ENCODE measurements at regions not wholly inside any gene's neighbourhood (a gene's known extent, or its start where the extent isn't known, plus 50 kb on each side); places are given as distances from the start of the nearest gene placed in this dataset.

DNA sequence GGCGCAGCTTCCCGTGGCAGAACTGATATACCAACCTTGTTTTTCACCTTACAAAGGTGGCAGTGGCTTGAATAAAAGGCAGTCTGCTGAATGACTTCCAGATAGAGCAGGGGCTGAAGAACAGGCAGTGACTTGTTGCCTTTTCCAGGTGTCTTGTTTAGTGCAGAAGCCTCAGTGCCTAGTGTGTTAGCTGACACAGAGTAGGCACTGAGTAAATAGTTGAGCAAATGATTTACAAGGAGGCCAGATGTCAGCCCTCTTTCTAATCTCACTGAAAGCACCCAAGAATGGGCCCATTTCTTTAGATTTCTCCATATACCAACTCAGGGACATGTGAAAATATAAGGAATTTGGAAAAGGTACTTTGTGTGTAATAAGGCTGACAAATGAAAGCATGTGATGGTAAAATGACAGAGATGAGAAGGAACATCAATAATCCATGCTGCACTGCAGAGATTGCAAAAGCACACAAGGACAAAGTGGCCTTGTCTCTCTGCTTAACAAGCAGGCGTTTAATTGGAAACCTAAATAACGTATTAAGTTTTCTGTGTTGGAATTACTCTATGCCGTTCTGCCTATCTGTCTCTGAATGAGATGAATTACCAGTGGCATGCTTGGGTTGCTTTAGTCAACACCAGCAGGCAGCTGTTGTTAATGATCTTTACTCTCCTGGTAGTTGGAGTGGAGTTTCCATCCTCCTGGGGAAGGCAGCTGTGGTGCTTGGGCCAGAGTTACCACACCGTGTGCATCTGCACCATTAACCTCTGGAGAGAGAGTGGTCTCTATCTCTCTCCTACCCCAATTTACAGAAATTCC is 360.1 kb upstream of the C9orf72 start:
- no peak overlapping the region for H3K4me3 ChIP-seq
- WGBS, result 71% methylated on average over 6 of the region's 6 CpGs
- intact Hi-C loops (cut with DNase I), result no loop called here
- H3K4me1 ChIP-seq, result no peaks in the 10 kb centered on the region
- no peak for DNase-seq (ENCODE audit: extremely low spot score)
- H3K9me3 ChIP-seq, result no peaks in the 10 kb centered on the region
- no peaks in the 10 kb centered on the region for H3K36me3 ChIP-seq
- H3K27me3 ChIP-seq, result no peaks in the 10 kb centered on the region
- no peak overlapping the region for H3K27ac ChIP-seq (replicated peaks in 1 of 4)
- TF ChIP-seq EP300 (IDR thresholded peaks at IDR 0.05) (no peak), POLR2A (IDR thresholded peaks at IDR 0.05; ENCODE audit: low read depth) (no peak), POLR2AphosphoS5 (IDR thresholded peaks at IDR 0.05) (no peak)
- TF ChIP-seq, protein P1, sequence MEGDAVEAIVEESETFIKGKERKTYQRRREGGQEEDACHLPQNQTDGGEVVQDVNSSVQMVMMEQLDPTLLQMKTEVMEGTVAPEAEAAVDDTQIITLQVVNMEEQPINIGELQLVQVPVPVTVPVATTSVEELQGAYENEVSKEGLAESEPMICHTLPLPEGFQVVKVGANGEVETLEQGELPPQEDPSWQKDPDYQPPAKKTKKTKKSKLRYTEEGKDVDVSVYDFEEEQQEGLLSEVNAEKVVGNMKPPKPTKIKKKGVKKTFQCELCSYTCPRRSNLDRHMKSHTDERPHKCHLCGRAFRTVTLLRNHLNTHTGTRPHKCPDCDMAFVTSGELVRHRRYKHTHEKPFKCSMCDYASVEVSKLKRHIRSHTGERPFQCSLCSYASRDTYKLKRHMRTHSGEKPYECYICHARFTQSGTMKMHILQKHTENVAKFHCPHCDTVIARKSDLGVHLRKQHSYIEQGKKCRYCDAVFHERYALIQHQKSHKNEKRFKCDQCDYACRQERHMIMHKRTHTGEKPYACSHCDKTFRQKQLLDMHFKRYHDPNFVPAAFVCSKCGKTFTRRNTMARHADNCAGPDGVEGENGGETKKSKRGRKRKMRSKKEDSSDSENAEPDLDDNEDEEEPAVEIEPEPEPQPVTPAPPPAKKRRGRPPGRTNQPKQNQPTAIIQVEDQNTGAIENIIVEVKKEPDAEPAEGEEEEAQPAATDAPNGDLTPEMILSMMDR (IDR thresholded peaks at IDR 0.05), result no peak

DNA sequence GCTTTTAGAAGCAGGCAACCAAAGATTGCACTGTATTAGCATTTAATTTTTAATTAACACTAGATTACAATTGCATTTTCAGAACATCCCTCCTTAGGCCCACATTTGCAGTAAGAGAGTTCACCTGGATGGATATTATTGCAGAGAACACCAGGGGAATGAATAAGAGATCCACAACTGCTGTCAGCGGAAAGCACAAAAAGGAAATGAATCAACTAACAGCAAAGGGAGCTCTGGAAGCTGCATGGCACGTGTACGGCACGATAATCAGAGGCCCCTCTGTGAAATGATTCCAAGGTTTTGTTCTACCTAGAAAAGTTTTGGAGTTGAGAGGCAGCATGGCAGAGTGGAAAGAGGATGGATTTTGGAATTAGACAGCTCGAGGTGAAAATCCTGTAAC is 361.2 kb upstream of the C9orf72 start:
- Histone ChIP-seq H3K4me3 (no peak overlapping the region), H3K9me3 (no peaks in the 10 kb centered on the region), H3K4me1 (no peaks in the 10 kb centered on the region), H3K36me3 (no peaks in the 10 kb centered on the region), H3K27ac (replicated peaks in 1 of 4) (no peak overlapping the region), H3K27me3 (no peaks in the 10 kb centered on the region)
- intact Hi-C loops (cut with DNase I), result no loop called here
- 60% methylated on average over 5 of the region's 5 CpGs for WGBS
- DNase-seq (ENCODE audit: extremely low spot score), result no peak
- TF ChIP-seq, protein P1 (IDR thresholded peaks at IDR 0.05), result no peak
- no peak for TF ChIP-seq POLR2AphosphoS5 (IDR thresholded peaks at IDR 0.05)
- no peak for TF ChIP-seq EP300 (IDR thresholded peaks at IDR 0.05)
- TF ChIP-seq POLR2A (IDR thresholded peaks at IDR 0.05; ENCODE audit: low read depth), result no peak

DNA sequence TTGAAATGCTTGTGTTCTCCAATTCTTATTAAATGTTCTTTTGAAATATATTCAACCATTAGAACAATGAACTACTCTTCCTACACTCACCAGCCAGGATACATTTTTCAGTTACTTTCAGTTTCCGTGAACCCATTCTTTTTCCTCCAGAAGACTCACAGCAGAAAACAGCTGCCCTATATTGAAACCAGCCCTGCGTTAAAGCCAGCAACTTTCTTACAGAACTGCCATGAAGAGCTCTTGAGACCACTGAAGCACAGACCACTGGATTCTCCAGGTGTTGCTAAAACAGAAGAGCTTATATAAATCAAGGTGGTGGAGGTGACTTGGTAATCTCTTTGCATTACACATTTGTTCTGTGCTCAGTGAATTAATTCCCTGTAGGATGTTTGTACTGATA is 365.9 kb upstream of the C9orf72 start:
- no peaks in the 10 kb centered on the region for H3K4me1 ChIP-seq
- no peaks in the 10 kb centered on the region for H3K9me3 ChIP-seq
- H3K27ac ChIP-seq (replicated peaks in 1 of 4), result no peak overlapping the region
- TF ChIP-seq POLR2A (IDR thresholded peaks at IDR 0.05; ENCODE audit: low read depth) (no peak), EP300 (IDR thresholded peaks at IDR 0.05) (no peak), POLR2AphosphoS5 (IDR thresholded peaks at IDR 0.05) (no peak)
- TF ChIP-seq, protein P1 (IDR thresholded peaks at IDR 0.05), result no peak
- intact Hi-C loops (cut with DNase I), result no loop called here
- no peak overlapping the region for H3K4me3 ChIP-seq
- H3K27me3 ChIP-seq, result no peaks in the 10 kb centered on the region
- no peak for DNase-seq (ENCODE audit: extremely low spot score)
- 86% methylated on average over 2 of the region's 2 CpGs for WGBS
- H3K36me3 ChIP-seq, result no peaks in the 10 kb centered on the region

DNA sequence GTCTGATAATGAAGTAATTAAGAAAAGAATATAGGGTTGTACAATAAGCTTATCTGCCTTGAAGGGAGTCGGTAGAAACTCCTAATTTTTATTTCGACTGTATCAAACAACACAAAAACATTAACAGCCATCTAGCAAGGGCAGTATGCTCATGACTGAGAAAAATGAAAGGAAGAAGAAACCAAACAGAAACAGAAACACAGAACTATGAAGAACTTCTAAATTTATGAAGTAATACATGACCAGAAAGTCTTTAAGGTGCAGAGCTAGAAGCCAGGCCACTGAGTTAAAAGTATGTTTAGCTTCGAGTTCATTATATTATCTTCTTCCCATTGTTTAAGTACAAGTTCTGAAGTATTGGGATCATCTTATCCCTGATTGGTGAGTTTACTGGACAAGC is 367.3 kb upstream of the C9orf72 start:
- H3K36me3 ChIP-seq, result no peaks in the 10 kb centered on the region
- H3K4me3 ChIP-seq, result no peak overlapping the region
- TF ChIP-seq EP300 (IDR thresholded peaks at IDR 0.05) (no peak), POLR2A (IDR thresholded peaks at IDR 0.05; ENCODE audit: low read depth) (no peak), POLR2AphosphoS5 (IDR thresholded peaks at IDR 0.05) (no peak)
- TF ChIP-seq, protein P1 (IDR thresholded peaks at IDR 0.05), result no peak
- no peaks in the 10 kb centered on the region for H3K4me1 ChIP-seq
- intact Hi-C loops (cut with DNase I), result no loop called here
- no peaks in the 10 kb centered on the region for H3K9me3 ChIP-seq
- DNase-seq (ENCODE audit: extremely low spot score), result no peak
- no peak overlapping the region for H3K27ac ChIP-seq (replicated peaks in 1 of 4)
- 93% methylated on average over 3 of the region's 3 CpGs for WGBS
- H3K27me3 ChIP-seq, result no peaks in the 10 kb centered on the region

DNA sequence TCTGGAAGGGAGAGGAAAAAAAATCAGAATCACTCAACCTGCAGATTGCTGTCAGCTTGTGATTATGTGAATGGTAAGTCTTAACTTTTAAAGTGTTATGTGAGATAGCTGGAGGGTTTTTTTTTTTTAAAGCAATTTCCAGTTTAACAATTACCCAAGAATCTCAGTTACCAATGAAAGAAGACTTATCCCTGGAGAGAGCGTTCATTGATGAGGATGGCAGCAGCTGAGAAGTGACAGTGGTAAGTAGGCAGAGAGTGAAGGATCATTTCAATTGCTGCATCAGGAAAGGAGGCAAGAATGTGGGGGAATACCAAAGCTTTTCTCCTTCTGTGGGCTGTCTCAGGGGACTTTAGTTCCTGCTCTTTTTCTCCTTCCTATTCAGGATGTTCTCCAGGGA is 370.2 kb upstream of the C9orf72 start:
- no peak for DNase-seq (ENCODE audit: extremely low spot score)

More for the DNA sequence above, 370.2 kb upstream of the C9orf72 start:
- 71% methylated on average over 1 of the region's 1 CpG for WGBS
- H3K27ac ChIP-seq (replicated peaks in 1 of 4), result no peak overlapping the region
- no peaks in the 10 kb centered on the region for H3K4me1 ChIP-seq
- intact Hi-C loops (cut with DNase I), result no loop called here
- TF ChIP-seq POLR2AphosphoS5 (IDR thresholded peaks at IDR 0.05), result no peak
- TF ChIP-seq, protein P1 (IDR thresholded peaks at IDR 0.05), result no peak
- no peak for TF ChIP-seq EP300 (IDR thresholded peaks at IDR 0.05)
- no peak for TF ChIP-seq POLR2A (IDR thresholded peaks at IDR 0.05; ENCODE audit: low read depth)
- H3K4me3 ChIP-seq, result no peak overlapping the region
- H3K27me3 ChIP-seq, result no peaks in the 10 kb centered on the region
- no peaks in the 10 kb centered on the region for H3K9me3 ChIP-seq
- H3K36me3 ChIP-seq, result no peaks in the 10 kb centered on the region

Data from esophagus muscularis mucosa (tissue), 4 donors.